Gastrocnemius medialis (tissue), 4 donors: ENCODE measurements at regions not wholly inside any gene's neighbourhood (a gene's known extent, or its start where the extent isn't known, plus 50 kb on each side); places are given as distances from the start of the nearest gene placed in this dataset.

ENCODE experiments used
- ATAC-seq, 2 donors: fragments of 150-250 bp; one replicate each; pipeline ENCODE4 v1.9.1; 2016
- DNase-seq, 2 donors: peaks; one replicate each; pipeline ENCODE4 v3.0.0-alpha.2; 2019
- H3K27ac ChIP-seq, 4 donors: fragments of 200-600 bp; sonication (generic); 1 replicate in 1 of 4; 2 replicates in 3 of 4; pipeline ENCODE4 v1.5.1; 2016 to 2018; ENCODE audit warnings: mild to moderate bottlenecking in 2 of 4, moderate library complexity in 1 of 4
- H3K27me3 ChIP-seq, 3 donors: fragments of 200-600 bp; sonication (generic) in 2 of 3; 1 replicate in 1 of 3; 2 replicates in 2 of 3; pipeline versions ENCODE4 v1.5.1 to v1.6.0; 2016 to 2019; ENCODE audit warnings: mild to moderate bottlenecking in 1 of 3, moderate library complexity in 1 of 3
- H3K36me3 ChIP-seq, 2 donors: fragments of 200-600 bp; sonication (generic) in 1 of 2; one replicate each; pipeline ENCODE4 v1.5.1; 2017 to 2018
- H3K4me1 ChIP-seq, 2 donors: fragments of 200-600 bp; sonication (generic) in 1 of 2; one replicate each; pipeline ENCODE4 v1.5.1; 2016 to 2017; ENCODE audit warnings: mild to moderate bottlenecking in 2 of 2
- H3K4me3 ChIP-seq, 4 donors: fragments of 200-600 bp; sonication (generic) in 3 of 4; 1 replicate in 1 of 4; 2 replicates in 3 of 4; pipeline ENCODE4 v1.5.1; 2016 to 2019; ENCODE audit warnings: mild to moderate bottlenecking in 2 of 4
- H3K9me3 ChIP-seq, 3 donors: fragments of 200-600 bp; sonication (generic) in 2 of 3; 1 replicate in 1 of 3; 2 replicates in 2 of 3; pipeline ENCODE4 v1.5.1; 2016 to 2019
- CTCF ChIP-seq, 5 experiments: fragments of 450-650 bp in 3 of 5; fragments of 200-600 bp in 2 of 5; sonication (generic) in 2 of 5; IDR thresholded peaks in 4 of 5; conservative IDR thresholded peaks in 1 of 5; 1 replicate in 4 of 5; 2 replicates in 1 of 5; pipeline ENCODE4 v1.5.1; 2016 to 2019; ENCODE audit warnings: antibody characterized with exemption in 5 of 5, mild to moderate bottlenecking in 3 of 5, moderate library complexity in 3 of 5
- POLR2A ChIP-seq, 2 donors: fragments of 450-650 bp; IDR thresholded peaks; one replicate each; pipeline ENCODE4 v1.6.1; 2017; ENCODE audit warnings: antibody characterized with exemption in 2 of 2, mild to moderate bottlenecking in 2 of 2, moderate library complexity in 2 of 2
- in situ Hi-C, 4 donors: fragments of 200-750 bp; cut with MboI; loops; one replicate each; pipeline versions ENCODE4 v1.15.0 to v1.8.0; 2017; ENCODE audit warnings: low sequenced_read_pairs in 4 of 4
- intact Hi-C: fragments of 100-400 bp; cut with DNase I; formaldehyde crosslinking; loops from one replicate; pipeline ENCODE4 v1.15.1; 2023; ENCODE audit warnings: low total_unique reads

DNA sequence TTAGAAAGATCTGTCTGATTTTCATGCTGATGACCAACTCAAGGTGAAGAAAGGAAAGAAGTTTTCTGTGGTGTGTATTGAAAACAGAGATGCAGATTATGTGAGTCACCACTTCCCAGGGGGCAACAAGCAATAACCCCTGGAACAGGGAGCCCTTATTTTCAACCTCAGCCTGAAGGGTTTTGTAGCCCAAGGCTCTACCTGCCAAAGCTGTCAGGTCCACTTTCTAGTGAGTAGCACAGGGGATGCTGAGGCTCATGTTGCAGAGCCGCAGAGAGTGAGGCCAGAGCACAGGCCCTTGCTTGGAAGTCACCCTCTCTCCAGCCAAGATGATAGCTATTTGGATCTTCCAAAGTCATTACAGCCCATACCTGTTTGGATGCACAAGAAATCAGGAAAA, 152.2 kb upstream of the SLC24A5 start:
- no peaks in the 10 kb centered on the region for H3K4me1 ChIP-seq
- no peaks in the 10 kb centered on the region for H3K27me3 ChIP-seq
- intact Hi-C loops (no loop called here), in situ Hi-C loops (no loop called here)
- no peaks in the 10 kb centered on the region for H3K36me3 ChIP-seq
- no peak for ATAC-seq
- TF ChIP-seq CTCF (IDR thresholded peaks at IDR 0.05 in 4 of 5, conservative IDR thresholded peaks at IDR 0.05 in 1 of 5) (no peak), POLR2A (IDR thresholded peaks at IDR 0.05) (no peak)
- no peak overlapping the region for H3K27ac ChIP-seq
- no peak overlapping the region for H3K4me3 ChIP-seq
- no peak for DNase-seq
- no peaks in the 10 kb centered on the region for H3K9me3 ChIP-seq

GRCh38 chr15:47971637-47972036, 149.2 kb upstream of the SLC24A5 start:
- H3K4me1 ChIP-seq = no peaks in the 10 kb centered on the region
- no peaks in the 10 kb centered on the region for H3K27me3 ChIP-seq
- in situ Hi-C loops (no loop called here), intact Hi-C loops (no loop called here)
- DNase-seq (no peak), ATAC-seq (peak in 1 of 2 donors; percentile 33)
- H3K27ac ChIP-seq = no peak overlapping the region
- TF ChIP-seq POLR2A (IDR thresholded peaks at IDR 0.05) = no peak
- no peak for TF ChIP-seq CTCF (IDR thresholded peaks at IDR 0.05 in 4 of 5, conservative IDR thresholded peaks at IDR 0.05 in 1 of 5)
- no peaks in the 10 kb centered on the region for H3K36me3 ChIP-seq
- H3K9me3 ChIP-seq = no peaks in the 10 kb centered on the region
- no peak overlapping the region for H3K4me3 ChIP-seq

DNA sequence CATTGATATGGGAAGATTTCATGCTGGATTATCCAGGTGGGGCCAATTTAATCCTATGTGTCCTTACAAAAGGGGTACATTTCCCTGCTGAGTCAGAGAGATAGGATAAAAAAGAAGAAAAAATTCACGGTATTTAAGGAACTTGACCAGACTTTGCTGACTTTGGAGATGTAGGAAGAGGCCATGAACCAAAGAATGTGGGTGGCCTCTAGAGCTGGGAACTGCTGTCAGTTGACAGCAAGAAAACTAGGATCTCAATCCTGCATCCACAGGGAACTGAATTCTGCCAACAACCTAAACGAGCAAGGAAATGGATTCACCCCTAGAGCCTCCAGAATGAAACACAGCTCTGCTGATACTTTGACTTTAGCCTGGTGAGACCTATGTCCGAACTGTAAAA, 148.1 kb upstream of the SLC24A5 start:
- intact Hi-C loops = no loop called here
- in situ Hi-C loops = no loop called here
- H3K4me1 ChIP-seq = no peaks in the 10 kb centered on the region

GRCh38 chr15:47974724-47975123, 146.1 kb upstream of the SLC24A5 start:
- Histone ChIP-seq H3K36me3 (no peaks in the 10 kb centered on the region), H3K9me3 (no peaks in the 10 kb centered on the region), H3K27ac (no peak overlapping the region), H3K4me1 (no peaks in the 10 kb centered on the region), H3K27me3 (no peaks in the 10 kb centered on the region), H3K4me3 (no peak overlapping the region)
- intact Hi-C loops = no loop called here
- TF ChIP-seq POLR2A (IDR thresholded peaks at IDR 0.05) (no peak), CTCF (IDR thresholded peaks at IDR 0.05 in 4 of 5, conservative IDR thresholded peaks at IDR 0.05 in 1 of 5) (no peak)
- ATAC-seq (no peak), DNase-seq (no peak)
- in situ Hi-C loops = loop anchor here in 3 of 4 donors (25.0 kb wide), 3 partner anchors 262 to 512 kb away; partner anchors contain the start of gene SEMA6D (in 2 of the 3)

More for the DNA sequence above, 148.1 kb upstream of the SLC24A5 start:
- no peaks in the 10 kb centered on the region for H3K9me3 ChIP-seq
- ATAC-seq (no peak), DNase-seq (no peak)
- H3K4me3 ChIP-seq = no peak overlapping the region
- H3K36me3 ChIP-seq = no peaks in the 10 kb centered on the region
- no peak overlapping the region for H3K27ac ChIP-seq
- no peaks in the 10 kb centered on the region for H3K27me3 ChIP-seq
- TF ChIP-seq CTCF (IDR thresholded peaks at IDR 0.05 in 4 of 5, conservative IDR thresholded peaks at IDR 0.05 in 1 of 5) (no peak), POLR2A (IDR thresholded peaks at IDR 0.05) (no peak)

GRCh38 chr15:47975427-47975826, 145.4 kb upstream of the SLC24A5 start:
- Histone ChIP-seq H3K36me3 (no peaks in the 10 kb centered on the region), H3K4me1 (no peaks in the 10 kb centered on the region), H3K4me3 (no peak overlapping the region), H3K27me3 (no peaks in the 10 kb centered on the region), H3K9me3 (no peaks in the 10 kb centered on the region), H3K27ac (no peak overlapping the region)
- no peak for DNase-seq
- no peak for TF ChIP-seq POLR2A (IDR thresholded peaks at IDR 0.05)
- no peak for TF ChIP-seq CTCF (IDR thresholded peaks at IDR 0.05 in 4 of 5, conservative IDR thresholded peaks at IDR 0.05 in 1 of 5)
- intact Hi-C loops = no loop called here
- no peak for ATAC-seq
- in situ Hi-C loops = loop anchor here in 3 of 4 donors (25.0 kb wide), 3 partner anchors 263 to 513 kb away; partner anchors contain the start of gene SEMA6D (in 2 of the 3)
